ENCODE measurements at regions not wholly inside any gene's neighbourhood (a gene's known extent, or its start where the extent isn't known, plus 50 kb on each side); places are given as distances from the start of the nearest gene placed in this dataset.
"Not testable (repeated sequence)": the region's sequence is repeated elsewhere in the genome, so short reads cannot be mapped to it uniquely, and the experiment has no call there.

- intact Hi-C loops (cut with micrococcal nuclease), result no loop called here
- ChIA-PET POLR2A (no interaction called here), CTCF (interaction anchor here (0.5 to 1.1 kb wide), 4 partner anchors 31 to 807 kb away, joined by 3 read pairs; no protein-coding TSS in a partner anchor)
- no peak for DNase-seq (ENCODE audit: unreplicated experiment)
- no peaks in the 10 kb centered on the region for H3K36me3 Mint-ChIP-seq (ENCODE audit: insufficient read depth, unreplicated experiment)
- no peaks in the 10 kb centered on the region for H3K4me1 Mint-ChIP-seq (ENCODE audit: insufficient read depth, unreplicated experiment)
- no peaks in the 10 kb centered on the region for H3K27me3 Mint-ChIP-seq (ENCODE audit: insufficient read depth, unreplicated experiment)
- no TSS peak for BruUV-seq (replicated peaks)
- H3K9me3 Mint-ChIP-seq (ENCODE audit: unreplicated experiment), result no peaks in the 10 kb centered on the region
- TF ChIP-seq, protein P1, sequence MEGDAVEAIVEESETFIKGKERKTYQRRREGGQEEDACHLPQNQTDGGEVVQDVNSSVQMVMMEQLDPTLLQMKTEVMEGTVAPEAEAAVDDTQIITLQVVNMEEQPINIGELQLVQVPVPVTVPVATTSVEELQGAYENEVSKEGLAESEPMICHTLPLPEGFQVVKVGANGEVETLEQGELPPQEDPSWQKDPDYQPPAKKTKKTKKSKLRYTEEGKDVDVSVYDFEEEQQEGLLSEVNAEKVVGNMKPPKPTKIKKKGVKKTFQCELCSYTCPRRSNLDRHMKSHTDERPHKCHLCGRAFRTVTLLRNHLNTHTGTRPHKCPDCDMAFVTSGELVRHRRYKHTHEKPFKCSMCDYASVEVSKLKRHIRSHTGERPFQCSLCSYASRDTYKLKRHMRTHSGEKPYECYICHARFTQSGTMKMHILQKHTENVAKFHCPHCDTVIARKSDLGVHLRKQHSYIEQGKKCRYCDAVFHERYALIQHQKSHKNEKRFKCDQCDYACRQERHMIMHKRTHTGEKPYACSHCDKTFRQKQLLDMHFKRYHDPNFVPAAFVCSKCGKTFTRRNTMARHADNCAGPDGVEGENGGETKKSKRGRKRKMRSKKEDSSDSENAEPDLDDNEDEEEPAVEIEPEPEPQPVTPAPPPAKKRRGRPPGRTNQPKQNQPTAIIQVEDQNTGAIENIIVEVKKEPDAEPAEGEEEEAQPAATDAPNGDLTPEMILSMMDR (IDR thresholded peaks at IDR 0.05; ENCODE audit: unreplicated experiment), result no peak
- no peak overlapping the region for H3K4me3 Mint-ChIP-seq (ENCODE audit: unreplicated experiment)
- H3K27ac Mint-ChIP-seq (ENCODE audit: low read depth, unreplicated experiment), result no peak overlapping the region
These were observed 190.3 kb upstream of the NMUR2 start for GRCh38 chr5:152595405-152595804.

GRCh38 chr5:152599096-152599495 lies 194.0 kb upstream of the NMUR2 start:
- intact Hi-C loops (cut with micrococcal nuclease), result no loop called here
- TF ChIP-seq, protein P1 (IDR thresholded peaks at IDR 0.05; ENCODE audit: unreplicated experiment), result no peak
- Mint-ChIP-seq H3K9me3 (ENCODE audit: unreplicated experiment) (no peaks in the 10 kb centered on the region), H3K27ac (ENCODE audit: low read depth, unreplicated experiment) (no peak overlapping the region), H3K36me3 (ENCODE audit: insufficient read depth, unreplicated experiment) (no peaks in the 10 kb centered on the region), H3K4me1 (ENCODE audit: insufficient read depth, unreplicated experiment) (no peaks in the 10 kb centered on the region), H3K4me3 (ENCODE audit: unreplicated experiment) (no peak overlapping the region), H3K27me3 (ENCODE audit: insufficient read depth, unreplicated experiment) (no peaks in the 10 kb centered on the region)
- CTCF ChIA-PET, result no interaction called here
- no TSS peak for BruUV-seq (replicated peaks)
- no peak for DNase-seq (ENCODE audit: unreplicated experiment)
- POLR2A ChIA-PET, result no interaction called here

GRCh38 chr5:152601806-152602732 lies 197.0 kb upstream of the NMUR2 start:
- Mint-ChIP-seq H3K36me3 (ENCODE audit: insufficient read depth, unreplicated experiment) (no peaks in the 10 kb centered on the region), H3K27ac (ENCODE audit: low read depth, unreplicated experiment) (no peak overlapping the region), H3K4me3 (ENCODE audit: unreplicated experiment) (no peak overlapping the region), H3K4me1 (ENCODE audit: insufficient read depth, unreplicated experiment) (no peaks in the 10 kb centered on the region), H3K27me3 (ENCODE audit: insufficient read depth, unreplicated experiment) (no peaks in the 10 kb centered on the region), H3K9me3 (ENCODE audit: unreplicated experiment) (no peaks in the 10 kb centered on the region)
- TF ChIP-seq, protein P1 (IDR thresholded peaks at IDR 0.05; ENCODE audit: unreplicated experiment), result no peak
- POLR2A ChIA-PET, result no interaction called here
- no TSS peak for BruUV-seq (replicated peaks)
- no peak for DNase-seq (ENCODE audit: unreplicated experiment)
- CTCF ChIA-PET, result interaction anchor here (0.6 to 0.9 kb wide), 3 partner anchors 544 to 1364 kb away, joined by 3 read pairs; no protein-coding TSS in a partner anchor
- intact Hi-C loops (cut with micrococcal nuclease), result no loop called here

DNA sequence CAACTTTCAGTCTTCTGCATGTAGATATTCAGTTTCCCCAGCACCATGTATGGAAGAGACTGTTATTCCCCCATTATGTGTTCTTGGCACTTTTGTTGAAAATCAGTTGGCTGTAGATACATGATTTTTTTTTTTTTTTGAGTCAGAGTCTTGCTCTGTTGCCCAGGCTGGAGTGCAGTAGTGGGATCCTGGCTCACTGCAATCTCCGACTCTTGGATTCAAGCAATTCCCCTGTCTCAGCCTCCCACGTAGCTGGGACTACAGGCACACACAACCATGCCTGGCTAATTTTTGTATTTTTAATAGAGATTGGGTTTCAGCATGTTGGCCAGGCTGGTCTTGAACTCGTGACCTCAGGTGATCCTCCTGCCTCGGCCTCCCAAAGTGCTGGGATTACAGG lies 201.0 kb upstream of the NMUR2 start:
- POLR2A ChIA-PET; intact Hi-C loops (cut with micrococcal nuclease); H3K4me1 Mint-ChIP-seq (ENCODE audit: insufficient read depth, unreplicated experiment); H3K27ac Mint-ChIP-seq (ENCODE audit: low read depth, unreplicated experiment); CTCF ChIA-PET; BruUV-seq (replicated peaks); DNase-seq (ENCODE audit: unreplicated experiment); H3K36me3 Mint-ChIP-seq (ENCODE audit: insufficient read depth, unreplicated experiment); H3K4me3 Mint-ChIP-seq (ENCODE audit: unreplicated experiment); H3K9me3 Mint-ChIP-seq (ENCODE audit: unreplicated experiment); H3K27me3 Mint-ChIP-seq (ENCODE audit: insufficient read depth, unreplicated experiment): not testable (repeated sequence)
